PC-3 (cell line): ENCODE measurements at regions not wholly inside any gene's neighbourhood (a gene's known extent, or its start where the extent isn't known, plus 50 kb on each side); places are given as distances from the start of the nearest gene placed in this dataset.

ENCODE experiments used
- CTCF ChIP-seq: fragments of 300-600 bp; sonication (generic); conservative IDR thresholded peaks from 2 replicates; pipeline ENCODE4 v1.5.1; 2017; ENCODE audit warnings: antibody characterized with exemption, low read depth, mild to moderate bottlenecking, low read length
- EZH2 ChIP-seq: fragments of 300-600 bp; sonication (generic); IDR thresholded peaks from one replicate; pipeline ENCODE4 v1.6.1; 2017; ENCODE audit warnings: antibody characterized with exemption, mild to moderate bottlenecking, low read length; ENCODE audit not compliant: unreplicated experiment
- EZH2phosphoT487 ChIP-seq: fragments of 300-600 bp; sonication (generic); IDR thresholded peaks from 2 replicates; pipeline ENCODE4 v1.6.1; 2018; ENCODE audit warnings: mild to moderate bottlenecking, antibody characterized with exemption, low read length, borderline replicate concordance

- no peak for TF ChIP-seq CTCF
- no peak for TF ChIP-seq EZH2
- no peak for TF ChIP-seq EZH2phosphoT487
These were observed 986.3 kb downstream of the STIM2 start for GRCh38 chr4:27846951-27847350.
